Fibroblast of skin of left quadriceps (primary cell): ENCODE measurements at regions not wholly inside any gene's neighbourhood (a gene's known extent, or its start where the extent isn't known, plus 50 kb on each side); places are given as distances from the start of the nearest gene placed in this dataset.
A peak's percentile ranks its signal among the peaks of the same experiment; 100 is the strongest.

Experiments
- DNase-seq, 2 experiments: peaks; one replicate each; pipeline ENCODE4 v3.0.0-alpha.2; 2013; ENCODE audit warnings: low read depth in 2 of 2

- no peak for DNase-seq
Measured at GRCh38 chr4:153034681-153035080, 98.6 kb downstream of the FHDC1 start.

GRCh38 chr4:153036931-153037482, 100.9 kb downstream of the FHDC1 start:
- DNase-seq: peak in 1 of 2 experiments; percentile 3

- no peak for DNase-seq
Measured at GRCh38 chr4:153038623-153039311, 102.6 kb downstream of the FHDC1 start.

DNA sequence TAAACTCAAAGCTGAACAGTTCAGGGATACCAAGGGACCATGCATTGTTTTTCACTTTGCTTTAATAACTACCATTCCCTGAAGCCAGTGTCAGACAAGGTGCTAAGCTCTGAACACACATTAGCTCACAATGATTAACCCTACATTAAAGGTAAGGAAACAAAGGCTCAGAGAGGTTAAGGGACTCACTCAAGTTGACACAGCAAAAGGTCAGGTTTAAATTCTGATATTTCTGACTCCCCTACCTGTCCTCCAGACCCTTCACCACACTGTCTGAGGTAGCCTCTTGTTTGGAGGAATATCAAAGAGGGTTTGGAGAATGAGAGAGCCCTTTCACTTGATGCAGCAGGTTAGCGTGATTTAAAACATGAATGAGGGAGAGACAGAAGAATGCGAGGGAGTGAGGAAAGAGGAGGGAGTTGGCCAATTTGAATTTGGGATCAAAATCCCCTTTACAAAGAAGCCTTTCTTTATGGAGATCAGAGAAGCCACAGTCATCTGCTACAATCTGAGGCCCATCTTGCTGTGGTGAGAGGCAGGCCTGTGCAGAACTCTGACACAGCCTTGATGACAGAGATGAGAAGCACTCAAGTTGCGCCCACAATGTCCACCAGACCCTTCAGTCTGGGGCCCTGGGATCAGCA, 103.5 kb downstream of the FHDC1 start:
- DNase-seq: no peak

DNA sequence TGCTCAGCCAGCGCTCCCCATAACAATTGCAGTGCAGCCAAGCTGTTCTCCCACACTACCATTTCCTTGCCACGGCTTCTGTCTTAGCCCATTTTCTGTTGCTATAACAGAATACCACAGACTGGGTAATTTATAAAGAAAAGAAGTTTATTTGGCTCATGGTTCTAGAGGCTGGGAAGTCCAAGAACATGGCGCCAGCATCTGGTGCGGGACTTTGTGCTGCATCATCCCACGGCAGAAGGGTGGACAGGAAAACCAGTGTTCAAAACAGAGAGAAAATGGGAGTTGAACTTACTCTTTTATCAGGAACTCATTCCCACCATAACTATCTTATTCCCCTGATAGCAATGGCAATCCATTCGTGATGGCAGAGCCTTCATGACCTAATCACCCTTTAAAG, 104.6 kb downstream of the FHDC1 start:
- DNase-seq: no peak

DNA sequence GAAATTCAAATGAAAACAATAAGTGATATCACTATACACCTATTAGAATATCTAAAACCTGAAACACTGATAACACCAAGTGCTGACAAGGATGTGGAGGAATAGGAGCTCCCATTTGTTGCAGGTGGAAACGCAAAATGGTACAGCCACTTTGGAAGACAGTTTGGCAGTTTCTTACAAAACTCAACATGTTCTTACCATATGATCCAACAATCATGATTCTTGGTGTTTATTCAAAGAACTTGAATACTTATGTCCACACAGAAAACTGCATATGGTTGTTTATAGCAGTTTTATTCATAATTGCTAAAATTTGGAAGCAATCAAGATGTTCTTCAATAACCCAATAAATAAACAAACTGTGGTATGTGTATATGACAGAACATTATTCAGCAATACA, 107.9 kb downstream of the FHDC1 start:
- DNase-seq: no peak

GRCh38 chr4:153045111-153045982, 109.2 kb downstream of the FHDC1 start:
- DNase-seq: no peak

GRCh38 chr4:153058671-153059060, 122.5 kb downstream of the FHDC1 start:
- DNase-seq: no peak

GRCh38 chr4:153060196-153060595, 124.1 kb downstream of the FHDC1 start:
- no peak for DNase-seq

- no peak for DNase-seq
Measured at GRCh38 chr4:153061971-153062370, 125.8 kb downstream of the FHDC1 start.

DNA sequence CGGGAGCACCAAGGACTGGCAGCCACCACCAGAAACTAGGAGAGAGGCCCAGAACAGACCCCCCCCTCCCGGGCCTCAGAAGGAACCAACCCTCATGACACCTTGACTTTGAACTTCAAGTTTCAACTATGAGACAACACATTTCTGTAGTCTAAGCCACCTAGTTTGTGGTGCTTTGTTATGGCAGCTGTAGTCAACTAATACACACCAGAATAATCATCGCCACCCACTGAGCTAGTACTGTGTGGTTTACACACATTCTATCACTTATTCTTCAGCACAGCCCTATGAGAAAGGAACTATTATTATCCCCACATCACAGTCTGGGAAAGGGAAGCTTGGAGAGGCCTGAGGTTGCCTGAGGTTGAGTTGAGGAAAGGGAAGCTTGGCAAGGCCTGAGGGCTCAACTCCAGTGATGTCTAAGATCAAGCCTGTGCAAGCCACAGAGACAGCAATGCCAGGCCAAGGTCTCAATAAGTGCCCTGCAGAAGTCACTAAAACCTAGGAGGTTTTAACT, 126.6 kb downstream of the FHDC1 start:
- no peak for DNase-seq

DNA sequence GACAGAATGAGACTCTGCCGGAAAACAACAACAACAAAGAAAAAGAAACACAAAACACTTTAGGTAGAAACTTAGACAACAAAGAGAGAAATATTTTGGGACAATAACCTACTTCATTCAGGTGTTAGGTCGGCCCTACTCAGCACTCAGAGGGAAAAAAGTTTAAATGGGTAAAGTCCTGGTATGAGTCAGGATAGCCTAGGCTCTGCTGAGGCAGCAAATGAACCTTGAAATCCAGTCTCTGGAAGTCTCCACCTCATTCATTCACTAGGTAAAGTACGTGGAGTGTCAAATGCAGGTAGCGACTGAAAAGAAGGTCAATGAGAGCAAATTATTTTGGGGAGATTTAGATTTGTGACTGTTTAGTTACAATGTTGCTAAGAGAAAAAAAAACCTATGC, 127.4 kb downstream of the FHDC1 start:
- no peak for DNase-seq

DNA sequence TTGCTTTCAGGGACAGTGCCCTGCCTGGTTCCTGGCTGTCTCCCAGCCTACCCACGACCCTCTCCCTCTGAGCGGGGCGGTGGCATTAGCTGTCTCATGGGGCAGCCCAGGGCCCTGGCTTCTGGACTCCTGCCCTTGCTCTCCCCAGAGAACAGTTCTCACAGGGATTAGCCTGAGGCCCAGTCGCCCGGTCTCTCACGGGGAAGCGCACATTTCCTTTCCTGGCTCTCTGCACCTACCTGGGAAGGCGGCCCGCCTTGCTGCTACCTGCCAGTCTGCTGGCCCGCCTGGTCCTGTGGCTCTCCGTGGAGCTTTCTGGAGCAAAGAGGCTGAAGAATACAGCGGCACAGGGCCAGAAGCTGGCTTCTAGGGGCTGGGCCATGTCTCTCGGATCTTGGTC, 128.4 kb downstream of the FHDC1 start:
- DNase-seq: no peak

DNA sequence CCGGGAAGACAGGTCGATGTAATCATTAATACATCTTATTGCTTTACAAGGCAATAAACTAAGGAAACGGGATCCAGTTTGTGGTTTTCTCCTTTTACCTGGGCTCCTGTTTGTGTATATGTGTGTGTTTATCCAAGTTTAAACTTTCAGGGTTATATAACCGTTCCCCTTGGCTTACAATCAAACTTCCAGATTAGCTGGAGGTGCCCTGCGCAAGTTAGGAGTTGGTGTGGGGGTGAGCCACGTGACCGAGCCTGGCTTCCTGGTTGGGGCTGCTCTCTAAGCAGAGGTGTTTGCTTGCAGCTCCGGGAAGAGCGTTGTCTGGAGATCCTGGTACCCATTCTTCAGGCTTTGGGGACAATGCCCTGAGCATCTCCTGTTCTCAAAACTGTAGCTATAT, 129.2 kb downstream of the FHDC1 start:
- no peak for DNase-seq

DNA sequence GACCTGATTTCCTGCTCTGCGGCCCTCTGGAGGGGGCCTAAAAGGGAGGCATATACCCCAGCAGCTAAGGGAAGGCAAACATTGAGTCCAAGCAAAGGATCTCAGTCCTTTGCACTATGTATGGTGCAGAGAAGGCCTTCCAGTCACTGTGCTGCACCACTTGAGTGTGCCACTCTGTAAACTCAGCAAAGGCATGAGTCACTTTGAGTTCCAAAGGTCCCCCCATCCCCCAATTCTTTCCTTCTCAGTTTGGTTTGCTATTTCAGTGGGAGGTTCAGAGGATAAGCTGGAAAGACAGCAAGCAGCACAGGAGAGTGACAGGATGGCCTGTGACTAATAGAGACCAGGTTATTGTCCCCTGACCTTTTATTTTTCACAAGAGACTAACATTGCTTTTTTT, 131.3 kb downstream of the FHDC1 start:
- peak in 1 of 2 experiments; percentile 14 for DNase-seq

- no peak for DNase-seq
Measured at GRCh38 chr4:153068751-153069150, 132.6 kb downstream of the FHDC1 start.

DNA sequence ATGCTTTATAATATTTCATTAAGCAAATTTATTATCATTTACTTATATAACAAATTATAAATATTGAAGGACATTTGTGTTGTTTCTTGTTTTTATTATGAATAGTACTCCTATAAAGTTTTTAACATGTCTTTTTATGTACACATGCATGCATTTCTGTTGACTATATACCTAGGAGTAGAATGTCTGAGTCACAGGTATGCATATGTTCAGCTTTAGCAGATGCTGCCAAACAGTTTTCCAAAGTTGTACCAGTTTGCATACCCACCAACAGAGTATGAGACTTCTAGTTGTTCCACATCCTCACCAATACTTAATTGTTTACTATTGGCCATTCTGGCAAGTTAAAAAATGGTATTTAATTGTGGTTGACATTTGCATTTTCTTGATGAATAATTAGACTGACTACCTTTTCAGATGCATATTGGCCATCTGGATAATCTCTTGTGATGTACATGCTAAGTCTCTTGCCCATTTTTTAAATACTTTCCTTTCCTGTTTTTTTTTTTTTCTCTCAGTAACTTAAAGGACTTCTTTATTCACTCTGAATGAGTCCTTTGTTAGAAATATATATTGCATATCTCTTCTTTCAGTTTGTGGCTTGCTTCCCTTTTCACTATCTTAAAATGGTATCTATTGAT, 132.2 kb upstream of the TRIM2 start:
- DNase-seq: no peak

GRCh38 chr4:153072661-153073060, 131.6 kb upstream of the TRIM2 start:
- no peak for DNase-seq

GRCh38 chr4:153074486-153074885, 129.8 kb upstream of the TRIM2 start:
- no peak for DNase-seq

GRCh38 chr4:153074936-153075630, 129.2 kb upstream of the TRIM2 start:
- peak in 1 of 2 experiments; percentile 8 for DNase-seq
